HG02970 (cell line): ENCODE measurements at regions not wholly inside any gene's neighbourhood (a gene's known extent, or its start where the extent isn't known, plus 50 kb on each side); places are given as distances from the start of the nearest gene placed in this dataset.

ENCODE experiments used
- ATAC-seq: cut with Tn5 transposase; IDR thresholded peaks from one replicate; pipeline ENCODE4 v1.9.1; 2021; ENCODE audit warnings: mild to moderate bottlenecking, moderate library complexity, moderate number of reproducible peaks; ENCODE audit not compliant: unreplicated experiment, low FRiP score

- ATAC-seq, result no peak
Observed at GRCh38 chr4:130393231-130393630, 1297.3 kb downstream of the C4orf33 start.

- ATAC-seq, result no peak
Observed at GRCh38 chr4:130393642-130394041, 1297.7 kb downstream of the C4orf33 start.

- ATAC-seq, result no peak
Observed at GRCh38 chr4:130395871-130396270, 1299.9 kb downstream of the C4orf33 start.

GRCh38 chr4:130403221-130403620 lies 1307.3 kb downstream of the C4orf33 start:
- ATAC-seq, result no peak

GRCh38 chr4:130416228-130416627 lies 1320.3 kb downstream of the C4orf33 start:
- ATAC-seq, result no peak

GRCh38 chr4:130419211-130419975 lies 1323.4 kb downstream of the C4orf33 start:
- no peak for ATAC-seq

GRCh38 chr4:130422261-130422660 lies 1326.3 kb downstream of the C4orf33 start:
- ATAC-seq, result no peak

GRCh38 chr4:130424211-130424610 lies 1328.3 kb downstream of the C4orf33 start:
- ATAC-seq, result no peak

- ATAC-seq, result no peak
Observed at GRCh38 chr4:130432289-130432688, 1336.3 kb downstream of the C4orf33 start.

- no peak for ATAC-seq
Observed at GRCh38 chr4:130449741-130450140, 1353.8 kb downstream of the C4orf33 start.

GRCh38 chr4:130468340-130468739 lies 1372.4 kb downstream of the C4orf33 start:
- no peak for ATAC-seq

GRCh38 chr4:130478406-130478805 lies 1382.5 kb downstream of the C4orf33 start:
- no peak for ATAC-seq

- ATAC-seq, result no peak
Observed at GRCh38 chr4:130479020-130479419, 1383.1 kb downstream of the C4orf33 start.

- no peak for ATAC-seq
Observed at GRCh38 chr4:130479674-130480073, 1383.7 kb downstream of the C4orf33 start.

- ATAC-seq, result no peak
Observed at GRCh38 chr4:130484826-130485225, 1388.9 kb downstream of the C4orf33 start.

- no peak for ATAC-seq
Observed at GRCh38 chr4:130485371-130485770, 1389.4 kb downstream of the C4orf33 start.

GRCh38 chr4:130486186-130486585 lies 1390.2 kb downstream of the C4orf33 start:
- no peak for ATAC-seq

GRCh38 chr4:130486841-130487240 lies 1390.9 kb downstream of the C4orf33 start:
- no peak for ATAC-seq

GRCh38 chr4:130510661-130511060 lies 1414.7 kb downstream of the C4orf33 start:
- no peak for ATAC-seq

- no peak for ATAC-seq
Observed at GRCh38 chr4:130511776-130512175, 1415.8 kb downstream of the C4orf33 start.

GRCh38 chr4:130524057-130524456 lies 1428.1 kb downstream of the C4orf33 start:
- ATAC-seq, result no peak

GRCh38 chr4:130530505-130530904 lies 1434.6 kb downstream of the C4orf33 start:
- no peak for ATAC-seq
